Caki2 (cell line): ENCODE measurements at regions not wholly inside any gene's neighbourhood (a gene's known extent, or its start where the extent isn't known, plus 50 kb on each side); places are given as distances from the start of the nearest gene placed in this dataset.

ENCODE experiments used
- DNase-seq: peaks from one replicate; pipeline ENCODE4 v3.0.0-alpha.2; 2015; ENCODE audit warnings: low read depth
- in situ Hi-C: cut with HindIII; loops from 2 replicates; pipeline ENCODE4 v1.10.0; 2016; ENCODE audit warnings: low sequenced_read_pairs, low pct_unique_long_range_greater_than_20kb, mixed read lengths

GRCh38 chr2:107591561-107592279 is 235.0 kb upstream of the RGPD4 start:
- in situ Hi-C loops, result no loop called here

GRCh38 chr2:107592280-107592624 is 234.4 kb upstream of the RGPD4 start:
- no peak for DNase-seq
- in situ Hi-C loops, result no loop called here

More at GRCh38 chr2:107591561-107592279, 235.0 kb upstream of the RGPD4 start:
- no peak for DNase-seq

GRCh38 chr2:107595285-107595684 is 231.4 kb upstream of the RGPD4 start:
- DNase-seq, result no peak
- in situ Hi-C loops, result no loop called here

GRCh38 chr2:107595749-107596148 is 230.9 kb upstream of the RGPD4 start:
- DNase-seq, result no peak
- in situ Hi-C loops, result no loop called here

- DNase-seq, result no peak
- in situ Hi-C loops, result no loop called here
Measured at GRCh38 chr2:107597507-107597906, 229.2 kb upstream of the RGPD4 start.

- in situ Hi-C loops, result no loop called here
- DNase-seq, result no peak
Measured at GRCh38 chr2:107602801-107603200, 223.9 kb upstream of the RGPD4 start.

- no peak for DNase-seq
- in situ Hi-C loops, result no loop called here
Measured at GRCh38 chr2:107607054-107607453, 219.6 kb upstream of the RGPD4 start.

- DNase-seq, result no peak
Measured at GRCh38 chr2:107607473-107607872, 219.2 kb upstream of the RGPD4 start.

GRCh38 chr2:107615039-107615438 is 211.7 kb upstream of the RGPD4 start:
- in situ Hi-C loops, result no loop called here
- no peak for DNase-seq

More at GRCh38 chr2:107607473-107607872, 219.2 kb upstream of the RGPD4 start:
- in situ Hi-C loops, result no loop called here

- DNase-seq, result no peak
- in situ Hi-C loops, result no loop called here
Measured at GRCh38 chr2:107618769-107619168, 207.9 kb upstream of the RGPD4 start.

GRCh38 chr2:107621186-107622165 is 205.2 kb upstream of the RGPD4 start:
- in situ Hi-C loops, result no loop called here
- no peak for DNase-seq

GRCh38 chr2:107622741-107623310 is 203.9 kb upstream of the RGPD4 start:
- DNase-seq, result no peak
- in situ Hi-C loops, result no loop called here

- in situ Hi-C loops, result no loop called here
- DNase-seq, result no peak
Measured at GRCh38 chr2:107625982-107626381, 200.7 kb upstream of the RGPD4 start.

GRCh38 chr2:107627164-107627563 is 199.5 kb upstream of the RGPD4 start:
- DNase-seq, result no peak
- in situ Hi-C loops, result no loop called here

- in situ Hi-C loops, result no loop called here
- no peak for DNase-seq
Measured at GRCh38 chr2:107627926-107628325, 198.8 kb upstream of the RGPD4 start.

- in situ Hi-C loops, result no loop called here
- DNase-seq, result peak; percentile 77
Measured at GRCh38 chr2:107633580-107634147, 193.0 kb upstream of the RGPD4 start.

GRCh38 chr2:107634172-107634571 is 192.5 kb upstream of the RGPD4 start:
- no peak for DNase-seq
- in situ Hi-C loops, result no loop called here

- in situ Hi-C loops, result no loop called here
Measured at GRCh38 chr2:107635883-107636282, 190.8 kb upstream of the RGPD4 start.

GRCh38 chr2:107645586-107645985 is 181.1 kb upstream of the RGPD4 start:
- in situ Hi-C loops, result no loop called here
- no peak for DNase-seq

More at GRCh38 chr2:107635883-107636282, 190.8 kb upstream of the RGPD4 start:
- peak; percentile 26 for DNase-seq
